HG03280 (cell line): ENCODE measurements at regions not wholly inside any gene's neighbourhood (a gene's known extent, or its start where the extent isn't known, plus 50 kb on each side); places are given as distances from the start of the nearest gene placed in this dataset.

Experiments used
- ATAC-seq: cut with Tn5 transposase; IDR thresholded peaks from one replicate; pipeline ENCODE4 v1.9.1; 2021; ENCODE audit warnings: mild to moderate bottlenecking, moderate library complexity; ENCODE audit not compliant: unreplicated experiment

- ATAC-seq = no peak
These were observed 229.2 kb downstream of the RHOU start for GRCh38 chr1:228964178-228965089.

GRCh38 chr1:228968891-228969606 is 233.8 kb downstream of the RHOU start:
- ATAC-seq = no peak

GRCh38 chr1:228969953-228970800 is 234.9 kb downstream of the RHOU start:
- ATAC-seq = no peak

GRCh38 chr1:228972576-228972975 is 237.3 kb downstream of the RHOU start:
- no peak for ATAC-seq

- no peak for ATAC-seq
These were observed 239.0 kb downstream of the RHOU start for GRCh38 chr1:228974273-228974672.

- ATAC-seq = no peak
These were observed 240.1 kb downstream of the RHOU start for GRCh38 chr1:228975238-228975907.

GRCh38 chr1:228976316-228976715 is 241.0 kb downstream of the RHOU start:
- ATAC-seq = no peak

GRCh38 chr1:228977307-228977706 is 242.0 kb downstream of the RHOU start:
- no peak for ATAC-seq

- ATAC-seq = no peak
These were observed 242.5 kb downstream of the RHOU start for GRCh38 chr1:228977741-228978140.

- no peak for ATAC-seq
These were observed 243.4 kb downstream of the RHOU start for GRCh38 chr1:228978484-228979324.

- no peak for ATAC-seq
These were observed 244.0 kb downstream of the RHOU start for GRCh38 chr1:228979325-228979699.

- no peak for ATAC-seq
These were observed 244.5 kb downstream of the RHOU start for GRCh38 chr1:228979774-228980173.

GRCh38 chr1:228980232-228980937 is 245.1 kb downstream of the RHOU start:
- ATAC-seq = no peak

GRCh38 chr1:228982637-228983036 is 247.4 kb downstream of the RHOU start:
- ATAC-seq = no peak

- ATAC-seq = no peak
These were observed 248.0 kb downstream of the RHOU start for GRCh38 chr1:228983231-228983660.

- ATAC-seq = no peak
These were observed 248.4 kb downstream of the RHOU start for GRCh38 chr1:228983661-228984060.

GRCh38 chr1:228984107-228984506 is 248.8 kb downstream of the RHOU start:
- no peak for ATAC-seq

GRCh38 chr1:228984646-228985631 is 249.7 kb downstream of the RHOU start:
- no peak for ATAC-seq
